Activated CD4-positive, alpha-beta memory T cell treated with anti-CD3 and anti-CD28 coated beads for 36 hours (primary cell): ENCODE measurements at regions not wholly inside any gene's neighbourhood (a gene's known extent, or its start where the extent isn't known, plus 50 kb on each side); places are given as distances from the start of the nearest gene placed in this dataset.

Experiments used
- CTCF ChIA-PET: fragments of 350-600 bp; sonication (Branson Sonifier 250); formaldehyde crosslinking; loops from one replicate; lab custom pipeline; 2021; ENCODE audit warnings: antibody characterized with exemption, inconsistent platforms; lab: Charles Lee
- POLR2A ChIA-PET: fragments of 350-600 bp; sonication (Branson Sonifier 250); formaldehyde crosslinking; loops from one replicate; lab custom pipeline; 2021; ENCODE audit warnings: antibody characterized with exemption; lab: Charles Lee
- DNase-seq: peaks from one replicate; pipeline ENCODE4 v3.0.0-alpha.2; 2020
- H3K27ac Mint-ChIP-seq: one replicate; pipeline ENCODE4 v1.8.0; 2021; ENCODE audit warnings: mixed read lengths
- H3K27me3 Mint-ChIP-seq: one replicate; pipeline ENCODE4 v1.8.0; 2021; ENCODE audit warnings: mixed read lengths
- H3K36me3 Mint-ChIP-seq: one replicate; pipeline ENCODE4 v1.8.0; 2021; ENCODE audit warnings: mixed read lengths
- H3K4me1 Mint-ChIP-seq: one replicate; pipeline ENCODE4 v1.8.0; 2021; ENCODE audit warnings: low read depth, mixed read lengths
- H3K4me3 Mint-ChIP-seq: one replicate; pipeline ENCODE4 v1.8.0; 2021; ENCODE audit warnings: mild to moderate bottlenecking, mixed read lengths
- H3K9me3 Mint-ChIP-seq: one replicate; pipeline ENCODE4 v1.8.0; 2021; ENCODE audit warnings: mixed read lengths
- intact Hi-C: fragments of 100-400 bp; cut with micrococcal nuclease; formaldehyde crosslinking; loops from one replicate; pipeline ENCODE4 v1.15.1; 2023

GRCh38 chr16:51402298-51402697 is 251.2 kb upstream of the SALL1 start:
- ChIA-PET POLR2A (no interaction called here), CTCF (no interaction called here)
- peaks cover 12% of the 10 kb centered on the region for H3K9me3 Mint-ChIP-seq
- H3K27me3 Mint-ChIP-seq, result no peaks in the 10 kb centered on the region
- H3K27ac Mint-ChIP-seq, result no peak overlapping the region
- intact Hi-C loops, result no loop called here
- H3K4me3 Mint-ChIP-seq, result no peak overlapping the region
- no peaks in the 10 kb centered on the region for H3K36me3 Mint-ChIP-seq
- DNase-seq, result no peak
- no peaks in the 10 kb centered on the region for H3K4me1 Mint-ChIP-seq

DNA sequence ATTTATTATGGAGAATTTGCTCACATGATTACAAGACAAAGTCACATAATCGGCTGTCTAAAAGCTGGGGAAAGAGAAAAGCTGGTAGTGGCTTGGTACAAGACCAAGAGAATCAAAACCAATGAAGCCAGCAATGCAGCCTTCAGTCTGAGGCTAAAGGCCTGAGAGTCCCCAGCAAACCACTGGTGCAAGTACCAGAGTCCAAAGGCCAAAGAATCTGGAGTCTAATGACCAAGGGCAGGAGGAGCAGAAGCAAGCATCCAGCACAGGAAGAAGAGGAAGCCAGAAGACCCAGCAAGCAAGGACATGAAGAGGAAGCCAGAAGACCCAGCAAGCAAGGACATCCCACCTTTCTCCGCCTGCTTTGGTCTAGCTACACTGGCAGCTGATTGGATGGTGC is 250.6 kb upstream of the SALL1 start:
- POLR2A ChIA-PET, result no interaction called here
- CTCF ChIA-PET, result no interaction called here
- H3K27ac Mint-ChIP-seq, result no peak overlapping the region
- intact Hi-C loops, result no loop called here
- peaks cover 12% of the 10 kb centered on the region for H3K9me3 Mint-ChIP-seq
- no peaks in the 10 kb centered on the region for H3K36me3 Mint-ChIP-seq
- no peaks in the 10 kb centered on the region for H3K27me3 Mint-ChIP-seq
- H3K4me1 Mint-ChIP-seq, result no peaks in the 10 kb centered on the region
- DNase-seq, result no peak
- no peak overlapping the region for H3K4me3 Mint-ChIP-seq

DNA sequence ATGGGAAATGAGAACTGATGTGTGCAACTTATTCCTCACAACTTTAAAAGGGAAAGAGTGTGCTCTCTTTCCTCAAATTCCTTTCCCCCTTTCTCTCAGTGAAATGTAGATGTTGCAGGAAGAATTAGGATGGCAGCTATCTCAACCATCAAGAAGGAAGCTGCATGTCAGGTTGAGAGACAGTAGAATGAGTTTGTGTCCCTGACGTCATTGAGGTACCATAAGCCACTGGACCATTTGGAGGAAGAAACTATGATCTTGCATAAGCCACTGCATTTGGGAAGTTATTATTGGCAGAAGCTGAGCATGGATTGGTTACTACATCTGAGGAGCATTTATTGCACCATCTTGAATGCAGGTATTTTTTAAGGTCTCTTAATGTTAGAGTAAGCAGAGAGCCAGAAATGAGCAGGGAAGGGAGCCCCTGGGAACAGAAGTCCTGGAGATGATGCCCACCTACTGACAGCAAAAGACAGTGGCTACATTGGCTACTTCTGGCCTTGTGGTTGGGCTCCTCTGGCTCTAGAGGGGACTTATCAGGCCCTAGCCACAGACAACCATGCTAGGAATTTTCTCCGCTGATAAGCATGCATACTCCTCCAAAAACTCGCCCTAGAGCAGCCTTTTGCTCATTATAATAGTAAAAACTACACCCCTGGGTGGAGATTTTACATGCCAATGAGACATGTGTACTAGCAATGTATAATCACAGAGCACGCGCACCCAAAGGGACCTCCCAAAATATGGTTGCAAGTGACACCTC is 249.0 kb upstream of the SALL1 start:
- ChIA-PET POLR2A (no interaction called here), CTCF (no interaction called here)
- H3K4me1 Mint-ChIP-seq, result no peaks in the 10 kb centered on the region
- intact Hi-C loops, result no loop called here
- H3K4me3 Mint-ChIP-seq, result no peak overlapping the region
- H3K27ac Mint-ChIP-seq, result no peak overlapping the region
- peaks cover 6% of the 10 kb centered on the region for H3K9me3 Mint-ChIP-seq
- no peak for DNase-seq
- no peaks in the 10 kb centered on the region for H3K27me3 Mint-ChIP-seq
- H3K36me3 Mint-ChIP-seq, result no peaks in the 10 kb centered on the region

DNA sequence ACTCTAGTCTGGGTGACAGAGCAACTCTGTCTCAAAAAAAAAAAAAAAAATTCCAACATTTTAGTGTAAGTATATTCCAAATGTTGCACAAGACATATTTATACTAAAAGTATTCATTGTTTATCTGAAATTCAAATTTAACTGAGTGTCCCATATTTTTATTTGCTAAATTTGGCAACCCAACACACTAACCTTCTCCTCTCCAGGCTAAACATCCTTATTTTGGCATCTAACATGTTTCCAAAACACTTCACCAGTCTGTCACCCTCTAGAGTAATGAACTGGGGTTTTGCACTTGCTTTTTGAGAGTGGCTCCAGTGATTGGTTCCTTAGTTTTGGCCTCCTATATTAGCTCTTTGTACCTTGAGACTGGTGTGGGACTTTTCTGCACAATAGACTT is 243.4 kb upstream of the SALL1 start:
- no peaks in the 10 kb centered on the region for H3K27me3 Mint-ChIP-seq
- no peak overlapping the region for H3K4me3 Mint-ChIP-seq
- H3K27ac Mint-ChIP-seq, result no peak overlapping the region
- POLR2A ChIA-PET, result no interaction called here
- intact Hi-C loops, result no loop called here
- no peaks in the 10 kb centered on the region for H3K4me1 Mint-ChIP-seq
- no peaks in the 10 kb centered on the region for H3K36me3 Mint-ChIP-seq
- H3K9me3 Mint-ChIP-seq, result peaks cover 4% of the 10 kb centered on the region
- DNase-seq, result no peak
- CTCF ChIA-PET, result no interaction called here

DNA sequence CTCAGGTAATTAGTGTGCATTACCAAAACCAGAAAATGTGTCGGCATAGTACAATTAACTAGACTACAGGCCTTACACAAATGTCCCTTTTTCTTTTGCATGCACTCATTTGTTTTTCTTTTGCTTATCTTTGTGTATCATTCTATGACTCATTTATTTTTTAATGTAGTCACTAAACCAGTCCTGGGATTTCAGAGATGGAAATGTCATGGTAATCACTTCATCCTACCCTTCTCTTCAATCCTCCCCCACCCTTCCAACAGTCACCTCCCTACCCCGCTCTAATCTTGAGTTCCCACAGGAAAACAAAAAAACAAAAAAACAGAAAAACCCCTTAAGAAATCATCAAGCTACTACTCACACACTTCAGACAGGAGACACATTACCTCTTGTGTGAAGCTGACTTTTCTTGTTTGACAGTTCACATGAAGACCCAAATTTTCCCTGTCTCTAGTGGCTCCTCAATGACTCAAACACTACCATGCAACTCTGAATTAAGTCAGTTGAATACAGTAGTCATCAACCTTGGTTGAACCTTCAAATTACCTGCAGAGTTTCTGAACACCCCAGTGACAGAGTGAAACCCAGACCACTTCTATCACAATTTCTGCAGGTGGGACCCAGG is 242.4 kb upstream of the SALL1 start:
- H3K4me1 Mint-ChIP-seq, result no peaks in the 10 kb centered on the region
- no peak overlapping the region for H3K27ac Mint-ChIP-seq
- H3K27me3 Mint-ChIP-seq, result no peaks in the 10 kb centered on the region
- no peaks in the 10 kb centered on the region for H3K36me3 Mint-ChIP-seq
- no peak overlapping the region for H3K4me3 Mint-ChIP-seq
- H3K9me3 Mint-ChIP-seq, result peaks cover 4% of the 10 kb centered on the region
- ChIA-PET CTCF (no interaction called here), POLR2A (no interaction called here)
- intact Hi-C loops, result no loop called here
- DNase-seq, result no peak

DNA sequence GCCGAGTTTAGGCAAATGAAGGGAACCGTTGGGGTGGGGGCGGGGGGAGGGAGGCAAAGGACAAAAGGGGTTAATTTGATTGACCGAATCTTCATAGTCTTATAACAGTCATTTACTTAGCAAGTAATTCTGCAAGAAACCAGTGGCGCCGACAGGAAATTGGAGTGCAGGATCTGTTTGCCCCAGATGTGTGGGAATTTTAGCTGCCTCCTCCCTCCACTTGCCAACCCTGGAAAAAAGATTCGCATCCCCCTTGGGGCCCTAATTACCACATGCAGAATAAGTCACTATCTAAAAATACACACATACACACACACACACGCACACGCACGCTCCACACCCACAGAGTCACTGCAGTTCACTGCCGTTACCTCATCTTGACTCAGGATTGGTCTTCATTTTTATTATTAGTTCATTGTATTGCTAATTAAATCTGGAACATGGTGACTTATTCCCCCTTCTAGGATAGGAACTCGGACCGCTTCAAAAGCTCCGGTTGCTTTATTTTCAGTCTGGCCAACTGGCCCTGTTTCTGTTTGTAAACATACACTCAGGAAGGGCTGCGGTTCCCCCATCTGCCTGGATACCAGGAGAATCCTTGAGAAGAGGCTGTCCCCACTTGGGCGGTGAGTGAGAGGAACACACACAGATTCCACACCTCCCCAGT is 241.6 kb upstream of the SALL1 start:
- CTCF ChIA-PET, result no interaction called here

GRCh38 chr16:51391798-51392511 is 240.9 kb upstream of the SALL1 start:
- intact Hi-C loops, result no loop called here
- Mint-ChIP-seq H3K4me3 (no peak overlapping the region), H3K4me1 (no peaks in the 10 kb centered on the region), H3K36me3 (no peaks in the 10 kb centered on the region), H3K27me3 (no peaks in the 10 kb centered on the region), H3K27ac (no peak overlapping the region), H3K9me3 (no peaks in the 10 kb centered on the region)
- POLR2A ChIA-PET, result no interaction called here
- CTCF ChIA-PET, result no interaction called here
- no peak for DNase-seq

More for the DNA sequence above, 241.6 kb upstream of the SALL1 start:
- H3K4me1 Mint-ChIP-seq, result no peaks in the 10 kb centered on the region
- H3K4me3 Mint-ChIP-seq, result no peak overlapping the region
- H3K9me3 Mint-ChIP-seq, result peaks cover 1% of the 10 kb centered on the region
- POLR2A ChIA-PET, result no interaction called here
- no peak overlapping the region for H3K27ac Mint-ChIP-seq
- intact Hi-C loops, result no loop called here
- no peak for DNase-seq
- no peaks in the 10 kb centered on the region for H3K36me3 Mint-ChIP-seq
- no peaks in the 10 kb centered on the region for H3K27me3 Mint-ChIP-seq

DNA sequence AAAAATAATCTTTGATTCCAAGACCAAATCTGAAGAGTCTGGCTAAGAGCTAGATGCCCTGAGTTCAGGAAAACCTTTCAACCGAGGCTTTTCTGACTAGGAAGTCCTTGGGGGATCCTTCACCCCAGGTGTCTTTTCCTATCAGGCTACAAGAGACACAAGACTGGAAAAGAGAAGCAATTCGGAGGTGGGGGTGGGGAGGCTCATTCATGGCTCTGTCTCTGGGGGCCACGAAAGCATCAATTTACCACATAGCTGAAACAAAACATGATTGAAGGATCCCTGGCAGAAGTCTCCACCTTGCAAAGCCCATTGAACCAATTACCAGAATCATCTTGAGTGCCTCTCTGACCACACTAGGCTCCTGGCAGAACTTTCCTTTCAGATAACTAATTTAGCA is 239.8 kb upstream of the SALL1 start:
- no peak overlapping the region for H3K4me3 Mint-ChIP-seq
- no peaks in the 10 kb centered on the region for H3K9me3 Mint-ChIP-seq
- H3K27me3 Mint-ChIP-seq, result no peaks in the 10 kb centered on the region
- H3K4me1 Mint-ChIP-seq, result no peaks in the 10 kb centered on the region
- intact Hi-C loops, result no loop called here
- CTCF ChIA-PET, result no interaction called here
- H3K27ac Mint-ChIP-seq, result no peak overlapping the region
- no peak for DNase-seq
- no peaks in the 10 kb centered on the region for H3K36me3 Mint-ChIP-seq
- POLR2A ChIA-PET, result interaction anchor here (0.6 kb wide), 1 partner anchor 561 kb away, joined by 3 read pairs; no protein-coding TSS in a partner anchor

GRCh38 chr16:51389881-51390280 is 238.8 kb upstream of the SALL1 start:
- no peaks in the 10 kb centered on the region for H3K27me3 Mint-ChIP-seq
- H3K4me3 Mint-ChIP-seq, result no peak overlapping the region
- POLR2A ChIA-PET, result no interaction called here
- H3K36me3 Mint-ChIP-seq, result no peaks in the 10 kb centered on the region
- intact Hi-C loops, result no loop called here
- H3K9me3 Mint-ChIP-seq, result no peaks in the 10 kb centered on the region
- DNase-seq, result no peak
- H3K4me1 Mint-ChIP-seq, result no peaks in the 10 kb centered on the region
- no peak overlapping the region for H3K27ac Mint-ChIP-seq
- CTCF ChIA-PET, result no interaction called here

DNA sequence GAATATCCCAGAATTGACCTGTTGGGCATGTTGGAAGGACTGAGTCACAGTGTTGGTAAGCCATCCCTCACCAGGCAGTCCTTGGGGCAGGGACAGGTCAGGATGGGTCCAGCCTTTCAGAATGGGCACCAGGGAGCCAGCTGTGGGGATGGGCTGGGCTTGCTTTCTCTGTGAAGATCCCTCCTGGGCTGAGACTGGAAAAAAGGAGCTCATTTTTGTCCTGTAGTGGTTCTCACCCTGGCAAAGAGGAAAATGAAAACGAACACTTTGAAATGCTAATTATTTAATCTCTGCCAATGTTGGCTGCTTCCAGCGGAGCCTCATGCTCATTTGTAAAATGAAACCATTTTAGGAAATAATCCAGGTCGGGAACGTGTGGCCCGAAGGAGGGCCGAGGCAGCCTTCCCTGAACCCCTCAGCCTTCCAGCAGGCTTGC is 237.5 kb upstream of the SALL1 start:
- POLR2A ChIA-PET, result no interaction called here
- CTCF ChIA-PET, result no interaction called here
- H3K4me3 Mint-ChIP-seq, result no peak overlapping the region
- no peaks in the 10 kb centered on the region for H3K27me3 Mint-ChIP-seq
- H3K4me1 Mint-ChIP-seq, result no peaks in the 10 kb centered on the region
- H3K36me3 Mint-ChIP-seq, result no peaks in the 10 kb centered on the region
- intact Hi-C loops, result no loop called here
- no peak for DNase-seq
- H3K27ac Mint-ChIP-seq, result no peak overlapping the region
- H3K9me3 Mint-ChIP-seq, result no peaks in the 10 kb centered on the region

DNA sequence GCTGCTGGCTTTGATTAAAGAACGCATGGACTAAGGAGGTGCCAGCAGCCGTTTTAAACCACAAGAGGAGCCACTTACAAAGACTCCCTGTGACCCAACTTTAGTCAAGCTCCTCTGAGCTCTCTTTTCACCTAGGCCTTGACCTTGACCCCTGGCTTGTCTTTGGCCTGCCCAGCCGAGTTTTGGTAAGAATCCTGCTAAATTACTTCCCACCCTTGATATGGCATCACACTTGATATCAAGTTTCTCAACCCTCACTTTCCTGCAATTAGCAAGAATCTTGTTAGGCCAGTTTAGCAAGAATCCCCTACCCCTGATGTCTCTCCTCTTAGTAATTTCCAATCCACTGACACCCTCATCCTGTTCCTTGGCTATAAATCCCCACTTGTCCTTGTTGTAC is 232.8 kb upstream of the SALL1 start:
- no peak for DNase-seq
- no peaks in the 10 kb centered on the region for H3K27me3 Mint-ChIP-seq
- intact Hi-C loops, result no loop called here
- no peaks in the 10 kb centered on the region for H3K9me3 Mint-ChIP-seq
- no peak overlapping the region for H3K27ac Mint-ChIP-seq
- POLR2A ChIA-PET, result no interaction called here
- H3K36me3 Mint-ChIP-seq, result no peaks in the 10 kb centered on the region
- no peaks in the 10 kb centered on the region for H3K4me1 Mint-ChIP-seq
- no peak overlapping the region for H3K4me3 Mint-ChIP-seq
- CTCF ChIA-PET, result no interaction called here

DNA sequence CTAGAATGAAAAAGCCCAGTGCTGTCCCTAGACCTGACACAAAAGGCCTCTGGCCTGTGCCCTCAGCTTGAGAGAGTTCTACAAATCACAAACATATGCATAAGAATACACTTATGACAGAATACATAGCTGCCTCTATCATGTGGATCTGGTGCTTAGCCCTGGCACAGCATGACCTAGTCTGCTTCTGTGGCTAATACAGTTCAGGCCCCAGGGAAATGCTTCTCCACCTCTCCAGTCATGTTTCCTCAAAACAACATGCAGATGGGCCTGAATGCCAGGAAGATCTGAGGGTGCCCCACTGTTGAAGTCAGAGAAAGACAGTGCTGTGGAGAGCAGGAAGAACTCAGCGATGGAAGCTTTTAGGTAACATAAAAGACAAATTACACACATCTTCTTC is 231.9 kb upstream of the SALL1 start:
- H3K27ac Mint-ChIP-seq, result no peak overlapping the region
- POLR2A ChIA-PET, result no interaction called here

More for the DNA sequence above, 231.9 kb upstream of the SALL1 start:
- no peaks in the 10 kb centered on the region for H3K36me3 Mint-ChIP-seq
- intact Hi-C loops, result no loop called here
- H3K9me3 Mint-ChIP-seq, result no peaks in the 10 kb centered on the region
- H3K4me1 Mint-ChIP-seq, result no peaks in the 10 kb centered on the region
- DNase-seq, result no peak
- CTCF ChIA-PET, result no interaction called here
- H3K4me3 Mint-ChIP-seq, result no peak overlapping the region
- no peaks in the 10 kb centered on the region for H3K27me3 Mint-ChIP-seq
